Ovary (tissue), 7 donors: ENCODE measurements at regions not wholly inside any gene's neighbourhood (a gene's known extent, or its start where the extent isn't known, plus 50 kb on each side); places are given as distances from the start of the nearest gene placed in this dataset.

ENCODE experiments used
- DNase-seq, 5 donors: peaks; one replicate each; pipeline ENCODE4 v3.0.0-alpha.2; 2019 to 2020
- H3K27ac ChIP-seq, 2 donors: fragments of 200-600 bp; one replicate each; pipeline versions ENCODE4 v1.5.1 to v1.8.0; 2019 to 2022
- H3K27me3 ChIP-seq: fragments of 200-600 bp; one replicate; pipeline ENCODE4 v1.8.0; 2022
- H3K36me3 ChIP-seq: fragments of 200-600 bp; sonication (generic); one replicate; pipeline ENCODE4 v1.5.1; 2019
- H3K4me1 ChIP-seq: one replicate; pipeline ENCODE4 v1.8.1; 2013; ENCODE audit warnings: mild to moderate bottlenecking, moderate library complexity; ENCODE audit not compliant: insufficient read depth
- H3K4me3 ChIP-seq: fragments of 200-600 bp; sonication (generic); one replicate; pipeline ENCODE4 v1.5.1; 2017
- H3K9me3 ChIP-seq, 2 donors: fragments of 200-600 bp in 1 of 2; sonication (generic) in 1 of 2; one replicate each; pipeline versions ENCODE4 v1.5.1 to v1.8.1; 2013 to 2019; ENCODE audit warnings: mild to moderate bottlenecking in 1 of 2, moderate library complexity in 1 of 2
- CTCF ChIP-seq, 3 donors: fragments of 450-650 bp in 2 of 3; fragments of 200-600 bp in 1 of 3; IDR thresholded peaks; one replicate each; pipeline versions ENCODE4 v1.5.1 to v1.8.0; 2016 to 2022; ENCODE audit warnings: antibody characterized with exemption in 3 of 3, mild to moderate bottlenecking in 1 of 3
- EP300 ChIP-seq: sonication (generic); formaldehyde crosslinking; IDR thresholded peaks from one replicate; pipeline ENCODE4 v1.6.1; 2017; ENCODE audit warnings: antibody characterized with exemption
- POLR2A ChIP-seq: fragments of 450-650 bp; IDR thresholded peaks from one replicate; pipeline ENCODE4 v1.6.1; 2017; ENCODE audit warnings: antibody characterized with exemption, mild to moderate bottlenecking, moderate library complexity
- WGBS, 3 donors: extraction: QIAGEN DNeasy Blood & Tissue Kit in 1 of 3; methylation state at CpG; one replicate each; pipeline versions ENCODE4 v1.1.5 to v1.1.7; 2013 to 2017; 5-methylcytosine and 5-hydroxymethylcytosine counted together
- intact Hi-C, 4 donors: fragments of 100-400 bp; cut with DNase I; formaldehyde crosslinking; loops; one replicate each; pipeline versions ENCODE4 v1.11.0 to v1.15.1; 2022 to 2023
- donor health status: DM: no; HTN: no; CAD: no; lungs with moderate emphysema.
- donor health status: DM: no; HTN: no; CAD: no.
- donor health status: Bipolar disorder and iron deficiency.
- donor health status: DM: no; HTN: no; CAD: no.
- donor health status: DM: yes; HTN: yes; CAD: no.

- no peaks in the 10 kb centered on the region for H3K27me3 ChIP-seq
- intact Hi-C loops: no loop called here
- no peaks in the 10 kb centered on the region for H3K4me1 ChIP-seq
- 36 to 38% (median 37%) methylated on average over 12 of the region's 12 CpGs for WGBS, 3 donors
- H3K36me3 ChIP-seq: no peaks in the 10 kb centered on the region
- H3K27ac ChIP-seq: no peak overlapping the region
- no peak overlapping the region for H3K4me3 ChIP-seq
- no peaks in the 10 kb centered on the region for H3K9me3 ChIP-seq
- TF ChIP-seq EP300 (no peak), CTCF (IDR thresholded peaks at IDR 0.05) (no peak), POLR2A (no peak)
- no peak for DNase-seq
Observed at GRCh38 chr15:89421219-89421618, 75.2 kb downstream of the RHCG start.

GRCh38 chr15:89419370-89419984, 76.9 kb downstream of the RHCG start:
- Histone ChIP-seq H3K27ac (no peak overlapping the region), H3K4me1 (no peaks in the 10 kb centered on the region), H3K9me3 (no peaks in the 10 kb centered on the region), H3K36me3 (no peaks in the 10 kb centered on the region), H3K27me3 (no peaks in the 10 kb centered on the region), H3K4me3 (no peak overlapping the region)
- WGBS, 3 donors: 13 to 18% (median 14%) methylated on average over 17 of the region's 17 CpGs
- intact Hi-C loops: loop anchor here in 1 of 4 donors (5.0 kb wide), 1 partner anchor 47 kb away; no protein-coding TSS in a partner anchor
- DNase-seq: peak in 3 of 5 donors; percentile 30 to 66 (median 55)
- no peak for TF ChIP-seq CTCF (IDR thresholded peaks at IDR 0.05)
- no peak for TF ChIP-seq POLR2A
- TF ChIP-seq EP300: no peak

- no peak for DNase-seq
- no peak overlapping the region for H3K4me3 ChIP-seq
- no peaks in the 10 kb centered on the region for H3K27me3 ChIP-seq
- WGBS, 3 donors: 33 to 37% (median 34%) methylated on average over 21 to 22 of the region's 22 CpGs
- H3K4me1 ChIP-seq: no peaks in the 10 kb centered on the region
- no peak overlapping the region for H3K27ac ChIP-seq
- no peak for TF ChIP-seq EP300
- no peak for TF ChIP-seq CTCF (IDR thresholded peaks at IDR 0.05)
- TF ChIP-seq POLR2A: no peak
- intact Hi-C loops: loop anchor here in 1 of 4 donors (5.0 kb wide), 1 partner anchor 45 kb away; no protein-coding TSS in a partner anchor
- H3K9me3 ChIP-seq: no peaks in the 10 kb centered on the region
- H3K36me3 ChIP-seq: no peaks in the 10 kb centered on the region
Observed at GRCh38 chr15:89417206-89417725, 79.1 kb downstream of the RHCG start.

- H3K27me3 ChIP-seq: no peaks in the 10 kb centered on the region
- intact Hi-C loops: loop anchor here in 1 of 4 donors (5.0 kb wide), 1 partner anchor 44 kb away; no protein-coding TSS in a partner anchor
- no peak overlapping the region for H3K27ac ChIP-seq
- 2 to 6% (median 3%) methylated on average over 44 to 47 of the region's 47 CpGs for WGBS, 3 donors
- peak in 3 of 5 donors; percentile 22 to 41 (median 24) for DNase-seq
- no peaks in the 10 kb centered on the region for H3K36me3 ChIP-seq
- H3K4me1 ChIP-seq: no peaks in the 10 kb centered on the region
- TF ChIP-seq POLR2A (no peak), EP300 (no peak), CTCF (IDR thresholded peaks at IDR 0.05) (no peak)
- no peaks in the 10 kb centered on the region for H3K9me3 ChIP-seq
- H3K4me3 ChIP-seq: no peak overlapping the region
Observed at GRCh38 chr15:89416339-89417183, 79.8 kb downstream of the RHCG start.
